ENCODE measurements at regions not wholly inside any gene's neighbourhood (a gene's known extent, or its start where the extent isn't known, plus 50 kb on each side); places are given as distances from the start of the nearest gene placed in this dataset.

GRCh38 chr1:4122513-4123160 lies 222.6 kb upstream of the C1orf174 start:
- no peak for TF ChIP-seq CTCF (IDR thresholded peaks at IDR 0.05; ENCODE audit: borderline replicate concordance, extremely low read depth, low read length, poor library complexity, severe bottlenecking)
- no peak for TF ChIP-seq EZH2 (IDR thresholded peaks at IDR 0.05; ENCODE audit: borderline replicate concordance, low read depth, low read length, severe bottlenecking)

All from DND-41 (cell line).